RPMI8226 (cell line): ENCODE measurements at regions not wholly inside any gene's neighbourhood (a gene's known extent, or its start where the extent isn't known, plus 50 kb on each side); places are given as distances from the start of the nearest gene placed in this dataset.
"Not testable (repeated sequence)": the region's sequence is repeated elsewhere in the genome, so short reads cannot be mapped to it uniquely, and the experiment has no call there.

ENCODE experiments used
- DNase-seq: peaks from one replicate; pipeline ENCODE4 v3.0.0-alpha.2; 2015

- DNase-seq, result no peak
Observed at GRCh38 chr11:130526846-130527245, 78.4 kb downstream of the ADAMTS15 start.

GRCh38 chr11:130527636-130528297 lies 79.3 kb downstream of the ADAMTS15 start:
- DNase-seq, result no peak

GRCh38 chr11:130528298-130529261 lies 80.1 kb downstream of the ADAMTS15 start:
- no peak for DNase-seq

GRCh38 chr11:130529366-130529765 lies 80.9 kb downstream of the ADAMTS15 start:
- DNase-seq, result no peak

GRCh38 chr11:130531061-130531460 lies 82.6 kb downstream of the ADAMTS15 start:
- no peak for DNase-seq

GRCh38 chr11:130533113-130533798 lies 84.8 kb downstream of the ADAMTS15 start:
- no peak for DNase-seq

GRCh38 chr11:130533871-130534270 lies 85.4 kb downstream of the ADAMTS15 start:
- DNase-seq, result no peak

GRCh38 chr11:130534551-130534950 lies 86.1 kb downstream of the ADAMTS15 start:
- DNase-seq, result no peak

GRCh38 chr11:130535520-130535919 lies 87.1 kb downstream of the ADAMTS15 start:
- no peak for DNase-seq

GRCh38 chr11:130536106-130537040 lies 87.9 kb downstream of the ADAMTS15 start:
- no peak for DNase-seq

GRCh38 chr11:130539680-130540079 lies 91.2 kb downstream of the ADAMTS15 start:
- DNase-seq, result not testable (repeated sequence)

- no peak for DNase-seq
Observed at GRCh38 chr11:130544266-130544665, 95.8 kb downstream of the ADAMTS15 start.

- no peak for DNase-seq
Observed at GRCh38 chr11:130545449-130546072, 97.1 kb downstream of the ADAMTS15 start.

- DNase-seq, result no peak
Observed at GRCh38 chr11:130546438-130546837, 98.0 kb downstream of the ADAMTS15 start.

- no peak for DNase-seq
Observed at GRCh38 chr11:130546901-130547694, 98.7 kb downstream of the ADAMTS15 start.

GRCh38 chr11:130547761-130548490 lies 99.5 kb downstream of the ADAMTS15 start:
- DNase-seq, result no peak

GRCh38 chr11:130548491-130548833 lies 100.0 kb downstream of the ADAMTS15 start:
- DNase-seq, result no peak

GRCh38 chr11:130549393-130549999 lies 101.1 kb downstream of the ADAMTS15 start:
- no peak for DNase-seq

GRCh38 chr11:130550150-130550549 lies 101.7 kb downstream of the ADAMTS15 start:
- no peak for DNase-seq

GRCh38 chr11:130550984-130551383 lies 102.5 kb downstream of the ADAMTS15 start:
- DNase-seq, result peak; percentile 3
